Inflammatory macrophage (primary cell): ENCODE measurements at regions not wholly inside any gene's neighbourhood (a gene's known extent, or its start where the extent isn't known, plus 50 kb on each side); places are given as distances from the start of the nearest gene placed in this dataset.
A peak's percentile ranks its signal among the peaks of the same experiment; 100 is the strongest.

Experiments
- DNase-seq, 2 donors: peaks; one replicate each; pipeline ENCODE4 v3.0.0-alpha.2; 2020 to 2022

DNA sequence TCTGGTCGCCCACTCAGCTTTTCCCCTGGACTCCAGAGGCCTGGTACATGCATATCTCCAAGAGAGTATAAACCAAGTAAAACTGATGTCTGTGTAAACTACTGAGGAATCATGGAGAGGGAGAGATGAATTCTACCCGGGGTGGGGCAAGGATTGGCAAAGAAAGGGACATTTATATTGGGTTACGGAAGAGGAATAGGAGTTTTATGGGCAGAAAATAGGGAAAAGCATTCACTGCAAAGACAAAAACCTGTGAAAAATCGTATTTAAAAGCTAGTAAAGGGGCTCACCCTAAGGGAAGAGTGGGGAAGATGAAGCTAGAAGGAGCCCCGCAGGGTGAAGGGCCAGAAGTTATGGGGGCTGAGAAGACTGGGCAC lies 248.0 kb upstream of the KLF4 start:
- no peak for DNase-seq

DNA sequence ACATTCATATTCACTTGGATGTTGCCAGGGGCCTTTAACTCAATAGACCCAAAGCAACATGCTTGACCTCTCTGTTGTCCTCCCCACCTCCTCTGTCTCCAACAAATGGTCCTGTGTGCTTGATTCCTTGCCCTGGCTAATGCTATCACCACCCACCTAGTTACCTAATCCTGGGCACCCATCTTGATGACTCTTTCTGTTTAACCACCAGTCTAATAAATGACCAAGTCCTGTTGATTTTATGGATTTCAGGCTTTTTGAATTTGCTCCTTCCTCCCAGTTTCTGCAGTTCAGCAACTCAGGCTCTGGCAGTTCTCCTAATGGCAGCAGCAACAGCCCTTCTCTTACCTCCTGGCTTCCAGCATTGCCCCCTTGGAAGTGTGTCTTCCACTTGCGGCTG lies 246.3 kb upstream of the KLF4 start:
- no peak for DNase-seq

DNA sequence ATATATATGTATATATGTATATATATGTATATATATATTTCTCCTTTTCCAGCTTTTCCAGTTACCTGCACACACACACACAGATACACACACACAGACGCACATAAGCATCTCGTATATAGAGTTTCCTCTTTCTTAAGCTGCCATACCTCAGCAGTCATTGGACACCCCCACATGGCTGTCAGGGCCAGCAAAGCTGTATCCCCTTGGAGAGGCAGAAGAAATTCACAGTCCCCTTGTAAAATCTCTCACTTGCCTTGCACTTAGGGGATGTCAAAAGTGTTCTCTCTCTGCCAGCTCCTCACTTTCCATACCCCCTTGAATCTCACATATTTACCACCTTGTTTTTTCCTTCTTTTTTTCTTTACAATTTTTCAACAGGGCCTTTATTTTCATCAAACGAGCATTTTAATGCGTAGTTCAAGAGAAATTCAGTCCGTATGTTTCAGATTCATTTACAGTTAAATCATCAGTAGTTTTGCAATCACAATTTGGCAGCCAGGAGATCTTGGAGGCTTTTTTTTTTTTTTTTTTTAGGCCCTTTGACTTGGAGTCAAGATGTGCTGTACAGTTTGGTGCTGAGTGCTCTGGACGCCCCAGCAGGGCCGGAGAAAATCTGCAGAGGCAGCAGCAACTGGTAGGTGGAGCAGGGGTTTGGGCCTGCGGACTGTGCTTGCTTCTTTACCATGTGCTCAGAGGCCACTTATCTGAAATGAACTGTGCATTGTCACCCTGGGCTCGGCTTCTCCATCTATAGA lies 244.9 kb upstream of the KLF4 start:
- DNase-seq, result no peak

DNA sequence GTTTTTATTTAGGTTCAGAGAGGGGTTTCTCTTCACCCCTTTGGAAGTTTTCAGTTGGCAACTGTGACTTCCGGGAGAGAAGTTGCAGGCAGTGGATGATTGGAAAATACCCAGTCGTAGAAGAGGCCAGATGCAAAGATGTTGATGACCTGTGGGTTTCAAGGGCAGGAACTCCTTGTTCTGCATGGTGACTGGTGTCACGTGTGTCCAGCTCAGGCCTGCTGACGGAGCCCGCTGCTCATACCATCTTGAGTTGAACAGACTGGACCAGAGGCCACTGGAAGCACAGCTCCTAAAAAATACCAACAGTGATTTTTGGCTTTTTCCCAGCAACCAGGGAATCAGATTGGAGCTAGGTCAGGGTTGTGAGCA lies 243.9 kb upstream of the KLF4 start:
- no peak for DNase-seq

DNA sequence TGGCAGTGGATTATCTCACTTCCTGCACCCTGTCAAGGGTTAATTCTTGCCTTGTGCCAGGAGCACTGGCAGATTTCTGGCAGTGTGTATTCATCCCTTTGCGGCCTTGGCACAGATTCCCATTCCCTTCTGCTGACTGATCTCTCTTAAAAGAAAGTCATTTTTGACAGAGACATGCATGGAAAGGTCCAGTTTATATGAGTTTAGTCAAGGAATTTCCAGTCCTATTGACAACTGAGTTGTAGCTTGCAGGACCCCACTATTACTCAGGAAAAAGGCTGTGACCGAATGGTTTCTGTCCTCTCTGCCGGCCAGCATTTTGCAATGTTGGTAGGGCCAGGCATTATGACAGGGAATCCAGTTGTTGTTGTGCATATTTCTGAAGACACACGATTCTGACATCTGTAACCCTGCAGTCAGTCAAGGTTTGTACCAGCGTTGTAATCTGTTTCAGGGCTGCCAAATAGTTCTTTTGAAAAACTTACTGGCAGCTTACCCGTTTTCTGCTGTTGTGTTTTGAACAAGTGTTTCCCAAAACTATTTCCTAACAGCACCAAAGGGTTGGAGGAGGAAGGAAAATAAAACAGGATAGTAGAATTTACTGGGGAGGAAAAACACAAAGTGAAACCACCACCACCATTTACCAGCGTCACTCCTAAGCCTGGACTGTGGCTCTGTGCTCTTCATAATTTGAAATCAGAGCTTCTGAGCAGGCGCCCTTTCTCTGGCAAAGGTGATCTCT lies 243.4 kb upstream of the KLF4 start:
- no peak for DNase-seq

DNA sequence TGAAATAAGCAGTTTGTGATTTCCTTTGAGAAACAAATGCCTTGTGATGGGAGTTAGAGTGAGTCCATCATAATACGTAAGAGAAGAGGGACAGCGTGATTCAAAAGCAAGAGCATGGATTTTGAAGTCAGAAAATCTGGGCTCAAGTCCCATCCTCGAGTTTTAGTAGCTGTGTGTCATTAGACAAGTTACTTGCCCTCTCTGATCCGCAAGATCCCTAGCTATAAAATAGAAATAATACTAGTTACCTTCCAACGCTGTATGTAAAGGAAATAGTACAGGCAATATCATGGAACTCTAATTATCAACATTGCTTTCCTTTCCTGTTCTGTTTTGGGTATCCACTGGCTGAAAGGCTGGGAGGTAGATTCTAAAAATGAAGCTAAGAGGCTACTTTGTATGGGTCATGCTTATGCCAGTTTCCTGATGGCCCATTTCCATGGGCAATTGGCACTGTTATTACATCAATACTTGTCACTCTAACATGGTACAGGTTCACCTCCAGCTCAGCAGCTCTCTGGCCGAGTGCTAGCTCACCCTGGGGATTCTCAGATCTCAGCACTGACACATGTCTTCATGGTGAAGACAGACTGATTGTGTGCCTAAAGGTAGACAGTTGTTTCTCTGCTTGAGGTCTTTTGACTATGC lies 241.7 kb upstream of the KLF4 start:
- no peak for DNase-seq

DNA sequence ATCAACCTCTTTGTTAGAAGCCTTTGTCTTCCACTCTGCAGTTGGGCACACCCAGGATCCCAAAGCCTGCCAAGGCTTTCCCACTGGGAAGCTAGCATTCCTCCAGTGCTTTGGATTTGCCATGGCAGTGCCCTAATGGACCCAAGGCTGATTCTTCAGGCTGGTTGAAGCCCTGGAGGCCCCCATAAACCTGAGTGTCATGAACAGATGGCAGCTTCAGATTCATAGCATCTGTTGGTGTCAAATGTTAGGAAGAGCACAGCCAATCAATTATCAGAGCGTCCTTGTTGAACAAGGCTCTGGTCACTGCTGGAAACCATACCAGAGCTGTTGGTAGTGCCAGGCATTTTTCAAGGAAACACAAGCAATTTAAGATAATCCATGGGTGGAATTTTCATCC lies 241.1 kb upstream of the KLF4 start:
- no peak for DNase-seq

DNA sequence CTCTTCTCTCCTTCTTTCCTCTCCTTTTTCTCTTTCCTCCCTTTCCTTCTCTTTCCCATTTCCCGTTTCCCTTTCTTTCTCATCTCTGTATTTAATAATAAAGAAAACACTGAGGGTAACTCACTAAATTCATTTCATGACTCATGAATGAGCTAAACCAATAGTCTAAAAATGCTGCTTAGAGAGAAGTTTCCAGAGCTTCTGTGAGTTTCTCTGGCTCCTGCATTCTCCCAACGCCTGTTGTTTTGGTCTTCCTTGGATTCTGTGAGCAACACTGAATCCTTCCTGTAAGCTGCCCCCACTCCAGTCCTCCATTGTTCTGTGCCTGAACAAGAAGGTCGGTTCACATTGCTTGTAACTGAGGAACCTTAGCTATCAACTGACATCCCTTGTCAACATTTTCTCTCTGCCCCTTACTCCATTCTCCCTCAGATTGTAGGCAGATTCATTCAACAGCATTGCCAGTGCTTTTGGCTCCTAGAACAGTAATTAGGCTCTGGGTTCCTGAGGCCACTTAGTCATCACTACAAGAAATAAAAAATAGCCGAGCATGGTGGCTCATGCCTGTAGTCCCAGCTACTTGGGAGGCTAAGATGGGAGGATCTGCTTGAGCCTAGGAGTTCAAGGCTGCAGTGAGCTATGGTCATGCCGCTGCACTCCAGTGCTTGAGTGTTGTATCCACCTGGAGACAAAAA lies 237.7 kb upstream of the KLF4 start:
- no peak for DNase-seq

DNA sequence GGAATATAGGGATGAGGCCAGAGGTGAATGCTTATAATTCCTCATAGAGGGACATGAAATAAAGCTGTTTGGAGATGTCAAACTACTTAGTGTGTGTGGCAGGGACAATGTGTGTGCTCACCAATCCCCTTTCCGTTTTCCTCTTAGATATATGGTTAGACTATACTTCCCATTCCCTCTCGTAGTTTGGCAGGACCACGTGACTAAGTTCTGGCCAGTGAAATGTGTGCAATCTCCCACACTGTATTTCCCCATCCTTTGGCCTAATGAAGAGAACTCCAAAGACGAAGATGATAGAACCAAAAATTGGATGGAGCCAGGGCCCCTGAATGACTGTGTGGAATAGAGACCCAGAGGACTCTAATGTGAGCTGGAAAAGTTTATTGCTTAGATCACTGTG lies 233.4 kb upstream of the KLF4 start:
- DNase-seq, result peak; percentile 32 to 47

DNA sequence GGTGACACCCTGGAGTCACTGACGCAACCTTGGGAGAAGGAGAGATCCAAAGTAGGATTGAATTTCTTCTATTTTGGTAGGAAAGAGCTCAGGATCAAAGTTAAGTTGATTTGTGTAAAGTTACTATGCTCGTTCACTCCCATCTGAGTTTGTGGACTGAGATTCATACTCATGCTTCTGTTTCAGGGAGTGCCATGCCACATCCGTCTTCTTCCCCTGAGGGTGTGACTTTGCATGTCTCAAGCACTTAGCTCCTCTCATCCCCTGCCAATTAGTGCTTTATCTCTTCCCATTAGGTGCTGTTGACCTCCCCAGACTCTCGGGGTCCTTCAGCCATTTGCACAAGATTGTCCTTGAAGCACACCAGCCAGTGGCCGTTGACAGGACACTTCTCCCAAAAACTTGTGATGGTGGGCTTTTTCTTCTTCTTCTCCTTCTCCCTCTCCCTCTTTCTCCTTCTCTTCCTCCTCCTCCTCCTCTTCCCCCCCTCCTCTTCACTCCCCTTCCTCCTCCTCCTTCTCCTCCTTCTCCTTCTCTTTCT lies 232.2 kb upstream of the KLF4 start:
- no peak for DNase-seq

DNA sequence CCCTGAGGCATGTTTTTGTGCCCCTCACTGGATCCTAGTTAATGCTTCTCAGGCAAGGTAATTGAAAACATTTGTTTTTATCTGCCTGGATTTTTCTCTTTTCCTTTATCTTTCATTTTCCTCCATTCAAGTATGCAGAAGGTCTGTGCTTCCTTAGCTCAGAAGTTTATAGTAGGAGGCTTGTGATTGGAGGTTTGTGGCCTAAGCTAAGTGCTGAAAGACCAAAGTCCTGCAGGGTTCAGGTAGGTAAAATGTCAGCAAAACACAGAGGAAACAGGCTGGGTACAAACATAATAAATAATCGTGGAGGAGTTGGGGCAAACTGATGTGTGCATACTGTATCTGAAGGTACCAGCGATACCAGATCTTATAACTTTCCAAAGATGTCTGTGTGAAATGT lies 230.9 kb upstream of the KLF4 start:
- DNase-seq, result no peak

DNA sequence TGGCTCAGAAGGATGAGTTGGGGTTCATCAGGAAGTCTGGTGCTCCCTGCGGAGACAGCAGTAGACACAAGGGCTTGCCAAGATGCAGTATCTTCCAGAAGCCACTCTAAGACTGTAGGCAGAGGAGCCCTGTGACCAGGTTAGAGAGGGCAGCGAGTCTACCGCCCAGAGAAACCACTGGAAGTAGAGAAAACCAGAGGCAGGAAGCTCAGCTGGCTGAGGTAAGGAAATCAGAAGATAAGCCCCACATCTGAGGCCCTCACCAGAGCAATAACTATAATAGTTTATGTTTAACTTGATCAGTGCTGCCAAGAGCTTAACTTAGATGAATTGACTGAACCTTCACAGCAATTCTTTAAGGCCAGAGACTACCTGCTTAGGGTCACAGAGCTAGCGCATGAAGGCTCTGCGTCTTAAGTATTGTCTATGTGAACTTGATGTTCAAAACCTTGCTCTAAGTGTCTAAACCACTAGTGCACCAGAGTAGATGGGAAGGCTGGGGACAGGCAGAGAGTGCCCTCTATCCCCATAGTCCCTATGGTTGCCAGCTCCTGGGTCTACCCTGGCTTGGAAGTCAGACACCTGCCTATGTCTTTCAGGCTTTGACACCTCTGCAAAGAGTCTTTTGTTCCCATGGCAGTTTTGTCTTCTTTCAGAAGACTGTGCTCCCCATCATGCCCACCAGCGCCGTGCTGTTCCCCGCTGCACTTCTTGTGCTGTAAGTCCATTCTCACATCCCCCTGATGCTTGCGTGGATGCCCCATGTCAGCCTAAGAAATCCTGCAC lies 228.2 kb upstream of the KLF4 start:
- no peak for DNase-seq

DNA sequence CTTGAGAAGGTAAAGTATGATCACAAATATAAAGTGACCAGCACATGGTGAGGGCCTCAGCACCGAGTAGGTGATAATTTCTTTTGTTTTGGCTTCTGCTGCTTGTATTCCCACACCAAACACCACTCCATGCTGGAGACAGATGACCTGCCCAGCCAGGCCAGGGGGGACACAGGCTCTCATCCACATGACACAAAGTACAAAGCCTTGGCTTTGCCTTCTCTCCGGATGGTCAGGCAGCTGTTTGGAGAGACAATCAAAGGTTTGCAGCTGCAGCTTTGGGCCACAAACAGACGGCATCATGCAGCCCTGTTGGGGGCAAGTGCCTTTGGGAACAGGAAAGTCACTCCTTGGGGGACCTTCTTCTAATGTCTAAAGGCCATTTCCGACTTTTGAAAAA lies 226.2 kb upstream of the KLF4 start:
- no peak for DNase-seq

DNA sequence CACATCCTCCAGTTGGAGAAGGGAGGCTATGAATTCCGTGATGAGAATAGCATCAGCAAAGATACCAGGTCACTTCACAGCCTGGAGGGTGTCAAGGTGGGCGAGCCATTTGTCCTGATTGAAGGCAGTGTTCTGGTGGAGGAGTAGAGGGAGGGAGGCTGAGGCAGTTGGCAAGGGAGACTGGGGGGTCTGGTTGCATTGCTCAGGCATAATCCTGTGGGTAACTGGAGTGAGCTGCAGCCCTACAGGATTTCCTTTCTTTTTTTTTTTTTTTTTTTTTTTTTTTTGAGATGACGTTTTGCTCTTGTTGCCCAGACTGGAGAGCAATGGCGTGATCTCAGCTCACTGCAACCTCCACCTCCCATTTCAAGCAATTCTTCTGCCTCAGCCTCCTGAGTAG lies 223.9 kb upstream of the KLF4 start:
- no peak for DNase-seq

DNA sequence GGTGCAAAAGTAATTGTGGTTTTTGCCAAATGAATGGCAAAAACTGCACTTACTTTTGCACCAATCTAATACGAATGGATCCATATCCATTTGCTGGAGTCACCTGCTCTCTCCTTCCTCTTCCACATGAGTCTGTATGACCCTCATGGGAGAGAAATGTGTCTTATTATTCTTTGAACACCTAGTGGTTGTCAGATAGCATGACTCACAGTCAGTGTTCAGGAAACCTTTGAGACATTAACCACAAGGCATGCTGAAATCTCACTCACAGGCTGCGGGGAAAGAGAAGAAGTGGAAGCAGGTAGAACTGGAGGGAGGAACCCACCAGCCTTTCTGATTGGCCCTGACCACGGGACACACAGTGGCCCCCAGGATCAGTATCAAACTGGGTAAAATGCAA lies 222.8 kb upstream of the KLF4 start:
- DNase-seq, result peak in 1 of 2 donors; percentile 17

DNA sequence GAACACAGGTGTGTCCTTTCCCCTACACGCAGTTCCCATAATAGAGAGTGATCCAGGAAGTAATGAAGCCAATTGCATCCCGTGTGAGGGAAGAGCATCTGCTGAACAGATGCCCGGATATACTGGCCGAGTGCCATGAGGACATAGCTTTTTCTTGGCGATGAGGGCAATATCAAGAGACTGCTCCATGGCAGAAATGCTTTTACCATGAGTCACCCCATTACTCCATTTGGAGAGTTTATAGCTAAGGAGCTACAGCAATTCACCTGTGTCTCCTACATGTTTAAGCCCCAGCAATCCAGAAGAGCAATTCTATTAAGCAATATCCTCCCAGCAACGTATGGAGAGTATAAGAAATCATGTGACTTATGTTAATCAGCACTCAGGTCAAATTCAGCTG lies 222.0 kb upstream of the KLF4 start:
- no peak for DNase-seq

DNA sequence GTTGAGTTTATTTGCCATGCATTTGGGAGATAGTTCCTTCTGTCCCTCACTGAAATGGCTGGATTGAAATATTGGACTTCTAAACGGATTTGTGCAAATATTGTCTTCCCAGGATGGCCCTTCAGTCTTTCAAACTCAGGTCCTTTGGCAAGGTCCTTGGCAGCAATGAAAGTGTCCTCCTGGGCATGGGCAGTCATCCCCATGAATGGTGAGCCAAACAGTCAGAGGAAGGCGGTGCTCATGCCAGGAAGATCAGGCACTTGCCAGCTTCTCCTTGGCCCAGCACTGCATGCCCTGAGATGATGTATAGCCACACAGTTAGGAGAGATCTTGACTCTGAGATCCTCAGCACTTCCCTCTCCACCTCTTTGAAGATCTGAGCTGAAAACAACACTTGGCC lies 221.4 kb upstream of the KLF4 start:
- no peak for DNase-seq

DNA sequence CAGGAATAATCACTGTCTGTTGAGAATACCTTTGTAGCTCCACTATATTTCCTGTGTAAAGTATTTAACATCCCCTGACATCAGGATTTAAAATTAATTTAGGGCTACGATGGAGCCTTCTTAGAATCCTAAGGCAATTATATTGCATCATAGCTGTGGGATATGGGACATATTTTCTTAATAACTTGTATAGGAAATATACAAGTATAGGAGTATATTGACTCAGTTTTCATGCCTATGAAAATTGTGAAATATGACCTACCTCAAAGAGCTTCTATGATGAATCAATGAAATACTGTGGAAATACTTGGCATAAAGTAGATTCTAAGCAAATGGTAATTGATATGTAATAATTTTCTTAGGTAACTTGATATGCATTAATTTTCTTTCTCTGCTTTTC lies 221.0 kb upstream of the KLF4 start:
- DNase-seq, result no peak

DNA sequence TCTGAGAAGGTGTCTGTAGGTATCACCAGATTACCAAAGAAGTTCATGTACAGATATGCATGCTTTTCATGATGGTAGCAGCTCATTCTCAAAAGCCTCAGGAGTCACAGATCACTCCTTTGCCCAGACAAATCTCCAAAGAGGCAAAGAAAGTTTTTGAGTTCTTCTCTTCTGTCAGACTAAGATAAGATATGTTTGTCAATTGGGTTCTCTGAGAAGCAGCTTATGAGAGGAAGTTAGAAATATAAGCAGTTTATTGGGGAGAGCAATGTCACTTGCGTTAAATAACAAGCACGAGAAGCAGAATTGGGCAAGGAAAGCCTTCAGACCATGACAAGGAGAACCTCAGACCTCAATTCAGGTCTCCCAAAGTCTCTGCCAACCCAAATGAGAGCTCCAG lies 219.2 kb upstream of the KLF4 start:
- DNase-seq, result no peak

DNA sequence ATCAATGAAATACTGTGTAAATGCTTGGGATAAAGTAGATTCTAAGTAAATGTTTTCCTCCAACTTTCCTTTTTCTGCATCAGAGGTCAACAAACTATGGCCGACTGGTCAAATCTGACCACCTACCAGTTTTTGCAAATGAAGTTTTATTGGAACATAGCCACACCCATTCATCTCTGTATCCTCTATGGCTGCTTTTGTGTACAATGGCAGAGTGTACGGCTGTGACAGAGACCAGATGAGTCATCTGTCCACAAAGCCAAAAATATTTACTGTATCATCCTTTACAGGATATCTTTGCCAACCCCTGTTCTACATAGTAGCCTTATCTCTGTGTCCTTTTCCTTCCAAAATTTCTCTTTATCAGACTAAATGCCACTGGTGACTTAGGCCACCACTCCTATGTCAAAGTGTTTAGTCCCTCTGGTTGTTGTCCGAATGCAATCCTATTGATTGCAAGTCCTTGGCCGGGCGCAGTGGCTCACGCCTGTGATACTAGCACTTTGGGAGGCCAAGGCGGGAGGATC lies 218.4 kb upstream of the KLF4 start:
- no peak for DNase-seq

DNA sequence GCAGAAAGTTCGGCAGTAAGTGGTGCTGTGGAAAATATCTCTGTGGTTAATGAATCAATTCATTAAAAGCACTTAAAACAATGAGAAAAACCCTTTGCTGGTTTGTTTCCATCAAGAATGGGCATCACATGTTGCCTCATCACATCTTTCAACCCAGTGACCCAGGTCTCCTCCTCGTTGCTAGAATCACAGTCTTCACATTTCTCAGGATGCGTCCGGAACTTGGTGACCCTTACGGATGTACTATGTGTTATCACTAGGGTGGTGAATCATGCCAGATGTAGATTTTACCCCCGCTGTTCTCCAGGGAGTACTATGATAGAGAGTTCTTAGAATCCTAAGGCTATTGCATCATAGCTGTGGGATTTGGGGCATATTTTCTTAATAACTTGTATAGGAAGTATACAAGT lies 217.9 kb upstream of the KLF4 start:
- DNase-seq, result no peak
